NT2/D1 (cell line): ENCODE measurements at regions not wholly inside any gene's neighbourhood (a gene's known extent, or its start where the extent isn't known, plus 50 kb on each side); places are given as distances from the start of the nearest gene placed in this dataset.
"Not testable (repeated sequence)": the region's sequence is repeated elsewhere in the genome, so short reads cannot be mapped to it uniquely, and the experiment has no call there.

Source experiments
- SUZ12 ChIP-seq: IDR thresholded peaks from 2 replicates; pipeline ENCODE4 v1.6.1; 2011; ENCODE audit not compliant: insufficient read length, insufficient read depth; ENCODE audit errors: extremely low read depth
- YY1 ChIP-seq: IDR thresholded peaks from 2 replicates; pipeline ENCODE4 v1.6.1; 2011; ENCODE audit not compliant: insufficient read length, insufficient read depth
- ZNF274 ChIP-seq: IDR thresholded peaks from 2 replicates; pipeline ENCODE4 v1.6.1; 2011; ENCODE audit warnings: mild to moderate bottlenecking, low read depth, low read length

DNA sequence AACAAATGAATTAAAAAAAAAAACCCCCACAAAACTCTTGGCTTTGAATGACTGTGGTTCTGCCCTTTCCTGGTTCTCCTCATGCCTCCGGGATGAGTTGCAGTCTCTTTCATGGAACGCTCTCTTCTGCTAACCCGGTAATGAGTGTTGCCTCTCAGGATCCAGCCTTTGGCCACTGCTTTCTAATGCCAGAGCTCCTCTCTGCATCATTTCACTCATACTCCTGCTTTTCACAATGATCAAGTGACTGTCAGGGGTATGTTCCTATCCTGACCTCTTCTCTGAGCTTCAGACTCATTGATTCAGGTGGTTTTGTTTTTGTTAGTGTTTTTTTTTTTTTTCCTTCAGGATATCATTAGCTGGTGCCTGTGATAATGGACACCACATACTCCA is 230.2 kb downstream of the OPA1 start:
- TF ChIP-seq SUZ12, YY1, ZNF274: not testable (repeated sequence)
